GM12872 (cell line): ENCODE measurements at regions not wholly inside any gene's neighbourhood (a gene's known extent, or its start where the extent isn't known, plus 50 kb on each side); places are given as distances from the start of the nearest gene placed in this dataset.

Source experiments
- TF ChIP-seq, protein P1 (sequence below): IDR thresholded peaks from 3 replicates; pipeline ENCODE4 v1.5.1; 2011; ENCODE audit warnings: low read depth, mild to moderate bottlenecking, low read length, moderate library complexity; ENCODE audit not compliant: insufficient read depth

DNA sequence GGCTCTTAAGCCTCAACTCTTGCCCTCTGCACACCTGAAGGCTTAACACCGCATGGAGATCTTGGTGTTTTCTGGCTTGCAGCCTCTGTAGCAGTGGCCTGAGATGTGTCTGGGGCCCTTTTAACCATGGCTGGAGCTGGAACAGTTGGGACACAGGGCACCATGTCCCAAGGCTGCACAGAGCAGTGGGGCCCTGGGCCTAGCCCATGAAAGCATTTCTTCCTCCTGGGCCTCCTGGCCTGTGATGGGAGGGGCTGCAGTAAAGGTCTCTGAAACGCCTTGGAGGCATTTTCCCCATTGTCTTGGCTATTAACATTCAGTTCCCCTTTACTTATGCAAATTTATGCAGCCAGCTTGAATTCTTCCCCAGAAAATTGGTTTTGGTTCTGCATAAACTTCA is 735.5 kb upstream of the ALCAM start:
- TF ChIP-seq, protein P1, sequence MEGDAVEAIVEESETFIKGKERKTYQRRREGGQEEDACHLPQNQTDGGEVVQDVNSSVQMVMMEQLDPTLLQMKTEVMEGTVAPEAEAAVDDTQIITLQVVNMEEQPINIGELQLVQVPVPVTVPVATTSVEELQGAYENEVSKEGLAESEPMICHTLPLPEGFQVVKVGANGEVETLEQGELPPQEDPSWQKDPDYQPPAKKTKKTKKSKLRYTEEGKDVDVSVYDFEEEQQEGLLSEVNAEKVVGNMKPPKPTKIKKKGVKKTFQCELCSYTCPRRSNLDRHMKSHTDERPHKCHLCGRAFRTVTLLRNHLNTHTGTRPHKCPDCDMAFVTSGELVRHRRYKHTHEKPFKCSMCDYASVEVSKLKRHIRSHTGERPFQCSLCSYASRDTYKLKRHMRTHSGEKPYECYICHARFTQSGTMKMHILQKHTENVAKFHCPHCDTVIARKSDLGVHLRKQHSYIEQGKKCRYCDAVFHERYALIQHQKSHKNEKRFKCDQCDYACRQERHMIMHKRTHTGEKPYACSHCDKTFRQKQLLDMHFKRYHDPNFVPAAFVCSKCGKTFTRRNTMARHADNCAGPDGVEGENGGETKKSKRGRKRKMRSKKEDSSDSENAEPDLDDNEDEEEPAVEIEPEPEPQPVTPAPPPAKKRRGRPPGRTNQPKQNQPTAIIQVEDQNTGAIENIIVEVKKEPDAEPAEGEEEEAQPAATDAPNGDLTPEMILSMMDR = no peak

DNA sequence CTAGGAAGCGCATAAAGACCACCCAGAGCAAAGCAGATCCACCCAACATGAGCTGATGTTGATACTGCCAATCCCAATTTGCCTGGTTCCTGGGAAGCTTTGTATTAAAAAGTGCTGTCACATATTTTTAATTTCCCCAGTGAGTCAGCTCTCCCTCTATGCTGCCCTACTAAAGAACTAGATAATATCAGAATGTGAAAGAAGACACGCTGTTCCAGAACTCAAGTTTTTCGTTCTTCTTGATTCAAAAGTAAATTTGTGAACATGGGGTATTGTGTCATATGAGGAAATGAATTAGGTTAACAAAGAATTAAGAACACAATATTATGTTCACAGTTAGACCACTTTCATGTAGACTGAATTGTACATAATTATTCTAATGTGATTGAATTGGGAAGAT is 734.2 kb upstream of the ALCAM start:
- TF ChIP-seq, protein P1 = no peak

DNA sequence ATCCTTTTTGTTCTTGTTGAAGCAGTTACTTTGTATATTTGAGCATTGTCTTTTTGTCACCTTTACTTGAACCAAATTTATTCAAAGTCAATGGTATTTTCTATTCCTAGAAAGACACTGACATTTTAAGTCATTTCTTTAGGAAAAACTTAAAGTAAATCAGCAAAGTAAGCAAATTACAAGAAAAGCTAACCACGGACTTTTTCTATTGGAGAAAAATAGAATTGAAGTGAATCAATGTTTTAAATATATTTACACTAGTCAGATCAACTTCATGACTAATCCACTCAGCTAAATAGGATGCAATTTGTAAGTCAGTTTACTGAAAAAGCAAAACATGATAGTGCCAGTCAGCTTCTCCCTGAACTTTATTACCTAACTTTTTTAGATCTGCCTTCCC is 733.8 kb upstream of the ALCAM start:
- TF ChIP-seq, protein P1 = no peak

DNA sequence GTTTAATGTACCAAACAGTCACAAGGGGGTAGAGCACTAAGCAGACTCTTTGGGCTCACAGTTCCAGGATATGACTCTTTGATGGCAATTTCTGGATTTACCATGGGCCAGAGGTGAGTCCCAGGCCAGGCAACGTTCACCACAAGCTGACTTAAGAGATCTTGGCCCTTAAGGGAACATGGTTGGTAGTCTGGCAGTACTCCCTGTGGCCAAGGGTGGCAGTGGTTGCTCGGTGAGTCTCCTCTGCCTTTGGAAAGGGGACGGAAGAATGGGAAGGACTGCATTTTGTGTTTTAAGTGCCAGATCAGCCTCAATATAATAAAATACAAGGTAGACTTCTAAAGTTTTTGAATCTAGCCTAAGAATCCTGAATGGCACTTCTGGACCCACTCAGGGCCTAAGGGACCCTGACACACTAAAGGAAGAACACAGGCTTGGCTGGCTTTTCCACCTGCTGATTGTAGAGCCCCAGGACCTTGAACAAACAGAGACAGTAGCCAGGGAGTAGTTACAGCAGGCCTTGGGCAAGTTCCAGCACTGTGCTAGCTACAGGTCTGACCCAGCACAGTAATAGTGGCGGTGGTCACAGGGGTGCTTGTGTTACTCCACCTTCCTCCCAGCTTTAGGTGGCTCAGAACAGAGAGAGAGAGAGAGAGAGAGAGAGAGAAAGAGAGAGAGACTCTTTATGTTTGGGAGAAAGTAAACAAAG is 730.7 kb upstream of the ALCAM start:
- TF ChIP-seq, protein P1 = peak; percentile 9; the same call in 1 of the 3 replicates

DNA sequence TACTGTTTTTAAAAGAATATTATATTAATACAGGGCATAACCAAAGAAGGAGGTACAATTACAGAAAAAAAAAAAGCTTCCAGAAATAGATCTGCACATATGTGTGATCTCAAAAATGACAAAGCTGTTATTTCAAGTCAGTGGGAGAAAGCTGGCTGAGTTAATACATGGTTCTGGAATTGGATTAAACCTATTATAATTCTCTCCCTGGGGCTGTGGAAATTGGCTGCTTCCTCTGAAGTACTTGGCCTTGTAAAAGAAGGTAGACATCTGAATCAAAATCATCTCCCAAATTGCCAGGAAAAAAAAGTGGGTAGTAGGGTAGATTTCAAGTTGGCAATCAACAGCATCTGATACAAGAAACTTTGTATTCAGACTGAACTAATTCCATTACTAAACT is 723.9 kb upstream of the ALCAM start:
- TF ChIP-seq, protein P1 = no peak

DNA sequence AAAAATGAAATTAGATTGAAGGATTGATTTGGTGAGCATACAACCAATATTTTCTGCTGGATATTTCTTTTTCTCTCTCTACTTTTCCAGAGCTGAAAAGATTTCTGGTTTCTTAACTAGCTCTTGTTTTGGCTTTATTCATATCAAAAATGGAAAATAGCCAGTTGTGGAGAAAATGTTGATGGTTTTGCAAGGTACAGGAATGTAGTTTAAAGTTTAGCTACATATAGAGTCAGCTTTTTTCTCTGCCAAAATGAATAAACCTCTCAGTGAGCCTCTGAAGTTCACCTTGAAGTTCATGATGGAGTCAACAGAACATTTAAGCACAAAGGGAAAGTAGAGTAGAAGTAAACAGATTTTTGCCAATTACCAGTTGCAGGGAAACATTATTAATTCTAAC is 720.5 kb upstream of the ALCAM start:
- TF ChIP-seq, protein P1 = no peak

DNA sequence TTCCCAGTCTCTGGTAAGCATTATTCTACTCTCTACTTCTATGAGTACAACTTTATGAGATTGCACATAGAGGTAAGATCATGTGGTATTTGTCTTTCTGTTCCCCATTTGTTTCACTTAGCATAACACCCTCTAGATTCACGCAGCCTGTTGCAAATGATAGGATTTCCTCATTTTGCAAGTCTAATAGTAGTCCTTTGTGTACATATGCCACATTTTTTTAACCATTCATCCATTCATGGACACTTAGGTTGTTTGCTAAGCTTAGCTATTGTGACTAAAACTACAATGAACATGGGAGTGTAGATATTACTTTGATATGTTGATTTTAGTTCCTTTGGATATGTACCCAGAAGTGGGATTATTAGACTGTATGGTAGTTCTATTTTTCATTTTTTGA is 717.9 kb upstream of the ALCAM start:
- TF ChIP-seq, protein P1 = no peak
